ENCODE measurements at regions not wholly inside any gene's neighbourhood (a gene's known extent, or its start where the extent isn't known, plus 50 kb on each side); places are given as distances from the start of the nearest gene placed in this dataset.

GRCh38 chr18:41850781-41851180 is 104.3 kb upstream of the PIK3C3 start:
- H3K27me3 ChIP-seq = no peaks in the 10 kb centered on the region
- intact Hi-C loops (cut with DNase I) = no loop called here
- no peak overlapping the region for H3K4me3 ChIP-seq
- no peaks in the 10 kb centered on the region for H3K4me1 ChIP-seq (ENCODE audit: insufficient read depth)
- no peaks in the 10 kb centered on the region for H3K9me3 ChIP-seq
- no peak overlapping the region for H3K27ac ChIP-seq
- WGBS, 3 donors = 76 to 92% (median 80%) methylated on average over 2 of the region's 2 CpGs
- no peaks in the 10 kb centered on the region for H3K36me3 ChIP-seq
- no peak for DNase-seq
- TF ChIP-seq CTCF (IDR thresholded peaks at IDR 0.05) = no peak
- TF ChIP-seq POLR2A (IDR thresholded peaks at IDR 0.05) = no peak
- no peak for TF ChIP-seq EP300 (IDR thresholded peaks at IDR 0.05)

- intact Hi-C loops (cut with DNase I) = no loop called here
- no peaks in the 10 kb centered on the region for H3K27me3 ChIP-seq
- H3K27ac ChIP-seq = no peak overlapping the region
- no peaks in the 10 kb centered on the region for H3K4me1 ChIP-seq (ENCODE audit: insufficient read depth)
- DNase-seq = no peak
- no peaks in the 10 kb centered on the region for H3K36me3 ChIP-seq
- H3K4me3 ChIP-seq = no peak overlapping the region
- TF ChIP-seq EP300 (IDR thresholded peaks at IDR 0.05) (no peak), CTCF (IDR thresholded peaks at IDR 0.05) (no peak), POLR2A (IDR thresholded peaks at IDR 0.05) (no peak)
- H3K9me3 ChIP-seq = no peaks in the 10 kb centered on the region
- WGBS, 3 donors = 56 to 78% (median 58%) methylated on average over 3 of the region's 3 CpGs
Observed at GRCh38 chr18:41849632-41850031, 105.4 kb upstream of the PIK3C3 start.

- H3K4me1 ChIP-seq (ENCODE audit: insufficient read depth) = no peaks in the 10 kb centered on the region
- DNase-seq = no peak
- no peaks in the 10 kb centered on the region for H3K9me3 ChIP-seq
- H3K27me3 ChIP-seq = no peaks in the 10 kb centered on the region
- H3K4me3 ChIP-seq = no peak overlapping the region
- 81 to 89% (median 84%) methylated on average over 4 of the region's 4 CpGs for WGBS, 3 donors
- H3K36me3 ChIP-seq = no peaks in the 10 kb centered on the region
- no peak for TF ChIP-seq EP300 (IDR thresholded peaks at IDR 0.05)
- no peak for TF ChIP-seq POLR2A (IDR thresholded peaks at IDR 0.05)
- TF ChIP-seq CTCF (IDR thresholded peaks at IDR 0.05) = no peak
- intact Hi-C loops (cut with DNase I) = no loop called here
- no peak overlapping the region for H3K27ac ChIP-seq
Observed at GRCh38 chr18:41845563-41845962, 109.5 kb upstream of the PIK3C3 start.

GRCh38 chr18:41842886-41843285 is 112.1 kb upstream of the PIK3C3 start:
- intact Hi-C loops (cut with DNase I) = no loop called here
- Histone ChIP-seq H3K4me3 (no peak overlapping the region), H3K9me3 (no peaks in the 10 kb centered on the region), H3K4me1 (ENCODE audit: insufficient read depth) (no peaks in the 10 kb centered on the region), H3K27me3 (no peaks in the 10 kb centered on the region), H3K36me3 (no peaks in the 10 kb centered on the region), H3K27ac (no peak overlapping the region)
- TF ChIP-seq POLR2A (IDR thresholded peaks at IDR 0.05) = no peak
- TF ChIP-seq CTCF (IDR thresholded peaks at IDR 0.05) = no peak
- no peak for TF ChIP-seq EP300 (IDR thresholded peaks at IDR 0.05)
- DNase-seq = no peak
- 70 to 73% (median 71%) methylated on average over 3 of the region's 3 CpGs for WGBS, 3 donors

All from ovary (tissue), 7 donors.